Left cardiac atrium (tissue), 4 donors: ENCODE measurements at regions not wholly inside any gene's neighbourhood (a gene's known extent, or its start where the extent isn't known, plus 50 kb on each side); places are given as distances from the start of the nearest gene placed in this dataset.

Source experiments
- ATAC-seq, 2 donors: fragments of 200-7000 bp; cut with Tn5 transposase; one replicate each; pipeline ENCODE4 v1.9.1; 2020; ENCODE audit warnings: mild to moderate bottlenecking in 2 of 2, moderate library complexity in 2 of 2
- DNase-seq: peaks from one replicate; pipeline ENCODE4 v3.0.0-alpha.2; 2020
- intact Hi-C, 2 donors: fragments of 100-400 bp; cut with DNase I; formaldehyde crosslinking; loops; one replicate each; pipeline versions ENCODE4 v1.14.1 to v1.15.1; 2022 to 2023
- donor health status: DM: no; HTN: yes; CAD: no.
- donor health status: DM: no; HTN: yes; CAD: no; lungs with severe emphysema.
- donor health status: DM: yes; HTN: yes; CAD: no.
- donor health status: Dilated cardiomyopathy.

GRCh38 chr9:78472111-78472510, 175.2 kb downstream of the PSAT1 start:
- DNase-seq = no peak
- intact Hi-C loops = no loop called here
- no peak for ATAC-seq

GRCh38 chr9:78479441-78479840, 182.5 kb downstream of the PSAT1 start:
- ATAC-seq = no peak
- no peak for DNase-seq
- intact Hi-C loops = no loop called here

DNA sequence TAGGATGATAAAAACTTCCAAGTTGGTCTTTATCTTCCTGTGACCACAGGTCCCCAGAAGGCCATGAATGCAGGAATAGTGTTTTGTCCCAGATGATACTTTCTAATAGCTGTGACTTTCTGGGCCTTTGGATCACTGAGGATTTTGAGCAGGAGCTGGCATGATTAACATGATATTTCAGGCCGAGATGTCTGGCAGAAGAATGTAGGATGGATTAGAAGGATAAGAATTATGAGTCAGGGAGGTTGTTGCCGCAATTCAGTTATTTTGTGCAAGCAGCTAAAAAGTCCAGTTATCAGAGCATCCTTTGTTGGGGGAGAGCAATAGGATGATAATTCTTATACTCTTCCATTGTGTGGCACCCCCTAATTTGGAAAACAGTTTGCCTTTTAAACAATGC, 189.7 kb downstream of the PSAT1 start:
- intact Hi-C loops = no loop called here
- DNase-seq (no peak), ATAC-seq (no peak)

GRCh38 chr9:78490231-78490630, 193.3 kb downstream of the PSAT1 start:
- intact Hi-C loops = no loop called here
- no peak for DNase-seq
- ATAC-seq = no peak

GRCh38 chr9:78491402-78491801, 194.5 kb downstream of the PSAT1 start:
- ATAC-seq (no peak), DNase-seq (no peak)
- intact Hi-C loops = no loop called here

DNA sequence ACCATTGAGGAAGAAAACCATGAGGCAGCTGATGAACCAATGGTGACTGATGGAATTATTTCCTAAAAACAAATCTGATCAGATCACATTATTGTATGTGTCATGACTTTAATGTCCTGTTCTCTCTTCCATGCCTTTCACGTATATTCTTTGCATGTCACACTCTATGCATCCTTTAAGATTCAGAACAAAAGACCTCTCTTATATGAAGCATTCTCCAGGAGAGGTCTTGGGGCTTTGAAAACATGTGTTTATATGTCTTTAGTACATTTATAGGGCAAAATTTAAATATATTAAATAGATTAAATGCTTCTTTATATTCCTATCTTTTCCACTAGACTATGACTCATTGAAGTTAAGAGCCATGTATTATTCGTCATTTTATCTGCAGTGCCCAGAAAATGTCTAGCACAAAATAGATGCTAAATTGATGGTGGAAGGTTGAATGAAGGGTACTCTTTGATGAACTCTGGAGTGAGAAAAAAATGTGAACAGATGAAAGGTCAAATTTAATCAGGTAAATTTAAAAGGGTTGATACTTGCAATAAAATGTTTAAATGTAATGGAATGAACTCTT, 196.3 kb downstream of the PSAT1 start:
- ATAC-seq = no peak
- no peak for DNase-seq
- intact Hi-C loops = no loop called here

DNA sequence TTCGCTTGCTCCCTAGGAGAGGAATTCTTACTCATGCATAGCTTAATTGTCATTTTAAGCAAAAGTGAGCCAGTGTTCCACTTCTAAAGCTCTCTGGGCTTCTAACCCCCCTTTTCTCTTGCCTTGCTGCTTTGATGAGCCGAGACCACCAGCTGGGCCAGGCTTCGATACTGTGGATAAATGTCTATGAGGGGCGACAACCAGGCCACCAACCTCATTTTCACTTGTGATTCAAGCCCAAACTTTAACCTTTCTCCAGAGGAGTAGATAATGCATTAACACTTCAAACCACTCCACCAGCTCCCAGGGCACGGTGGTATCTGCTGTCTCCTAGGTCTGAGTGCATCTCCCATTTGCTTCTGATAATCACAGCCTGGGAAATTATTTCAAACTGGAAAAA, 205.6 kb downstream of the PSAT1 start:
- intact Hi-C loops = no loop called here
- no peak for ATAC-seq

GRCh38 chr9:78505546-78505945, 208.6 kb downstream of the PSAT1 start:
- DNase-seq (no peak), ATAC-seq (no peak)
- intact Hi-C loops = no loop called here

More for the DNA sequence above, 205.6 kb downstream of the PSAT1 start:
- no peak for DNase-seq

GRCh38 chr9:78507037-78507436, 210.1 kb downstream of the PSAT1 start:
- DNase-seq (no peak), ATAC-seq (no peak)
- intact Hi-C loops = no loop called here

GRCh38 chr9:78510035-78510434, 213.1 kb downstream of the PSAT1 start:
- DNase-seq (no peak), ATAC-seq (no peak)
- intact Hi-C loops = no loop called here

- DNase-seq (no peak), ATAC-seq (no peak)
- intact Hi-C loops = no loop called here
Observed at GRCh38 chr9:78515108-78515507, 218.2 kb downstream of the PSAT1 start.

DNA sequence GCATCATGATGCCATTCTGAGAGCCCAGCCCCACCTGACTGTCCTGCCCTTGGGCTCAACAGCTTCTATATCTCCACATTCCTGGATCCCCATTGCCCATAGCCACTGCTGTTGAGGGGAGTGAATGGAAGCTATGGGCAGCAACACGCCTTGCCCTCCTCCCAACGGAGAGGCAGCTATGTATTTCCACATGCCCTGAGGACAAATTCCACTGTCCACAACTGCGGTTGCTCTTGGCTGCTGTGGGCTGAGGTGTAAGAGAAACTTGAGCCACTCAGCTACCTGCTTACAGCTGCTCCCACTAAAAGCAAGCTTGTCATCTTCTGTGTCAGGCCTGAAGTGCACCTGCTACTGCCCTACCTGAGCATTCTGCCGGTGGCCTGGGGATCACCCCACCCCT, 222.9 kb downstream of the PSAT1 start:
- intact Hi-C loops = no loop called here
- DNase-seq = no peak
- no peak for ATAC-seq

GRCh38 chr9:78521680-78522079, 224.8 kb downstream of the PSAT1 start:
- ATAC-seq = no peak
- intact Hi-C loops = no loop called here
- no peak for DNase-seq

DNA sequence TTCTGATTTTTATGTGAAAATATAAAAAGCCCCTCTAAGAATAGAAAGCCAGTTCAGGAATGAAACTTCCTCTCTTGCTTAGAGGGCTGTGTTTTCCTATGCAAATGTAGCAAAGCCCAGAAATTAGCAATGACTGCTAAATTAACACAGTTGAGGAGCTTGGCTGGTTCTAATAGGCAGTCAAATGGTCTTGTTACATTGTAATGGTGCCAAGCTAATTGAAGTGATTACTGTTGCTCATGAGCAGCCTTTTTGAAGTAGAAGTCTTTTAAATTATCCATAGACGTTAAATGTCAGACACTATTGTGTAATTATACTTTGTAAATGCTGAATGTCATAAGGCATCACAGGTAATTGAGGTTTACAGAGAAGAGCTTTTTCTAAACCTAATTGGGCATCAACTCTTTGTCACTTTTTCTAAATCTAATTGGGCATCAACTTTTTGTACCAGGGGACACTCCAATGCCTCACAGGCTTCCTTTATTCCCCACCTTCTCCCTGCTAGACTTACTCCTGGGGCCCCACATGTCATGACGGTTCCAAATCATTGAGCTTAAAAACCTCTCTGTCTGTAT, 229.1 kb downstream of the PSAT1 start:
- ATAC-seq (no peak), DNase-seq (no peak)
- intact Hi-C loops = no loop called here

- no peak for ATAC-seq
- intact Hi-C loops = no loop called here
- no peak for DNase-seq
Observed at GRCh38 chr9:78533500-78533899, 236.6 kb downstream of the PSAT1 start.

DNA sequence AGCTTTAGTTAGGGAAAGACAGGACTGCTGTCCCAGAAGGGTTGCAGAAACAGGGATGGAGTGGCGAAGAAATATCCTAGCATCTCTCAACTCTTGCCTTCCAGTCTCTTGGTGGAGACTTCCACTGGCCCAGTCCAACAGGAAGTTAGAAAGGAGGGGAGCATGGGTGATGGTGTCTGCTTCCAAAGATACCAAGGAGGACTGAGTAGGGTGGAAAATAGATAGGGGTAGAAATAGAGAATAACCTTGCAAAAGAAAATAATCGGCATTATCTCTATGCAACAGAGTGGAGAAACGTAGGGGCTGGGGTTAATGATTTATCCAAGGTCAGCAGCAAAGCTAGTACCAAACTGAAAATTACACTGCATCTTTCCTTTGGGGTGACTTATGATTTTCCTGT, 242.3 kb downstream of the PSAT1 start:
- intact Hi-C loops = no loop called here
- DNase-seq (no peak), ATAC-seq (no peak)

DNA sequence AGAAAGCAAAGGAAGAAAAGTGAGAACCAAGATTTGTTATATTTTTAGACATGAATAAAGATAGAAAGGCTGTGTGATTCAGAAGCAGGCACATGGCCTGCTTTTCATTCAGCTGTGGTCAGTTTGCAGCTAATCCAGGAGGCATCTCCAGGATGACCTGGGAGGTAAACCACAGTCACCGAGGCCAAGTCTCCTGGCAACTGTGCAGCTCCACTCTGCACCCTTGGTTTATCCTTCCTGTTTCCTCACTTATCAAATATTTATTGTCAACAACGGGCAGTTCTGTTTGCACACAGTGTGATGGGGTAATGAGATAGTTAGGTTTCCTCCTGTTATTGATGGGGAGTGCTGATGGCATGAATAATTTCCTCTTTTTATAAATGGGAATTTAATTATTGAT, 243.0 kb downstream of the PSAT1 start:
- ATAC-seq (no peak), DNase-seq (no peak)
- intact Hi-C loops = no loop called here

- no peak for ATAC-seq
- DNase-seq = no peak
- intact Hi-C loops = no loop called here
Observed at GRCh38 chr9:78541868-78542443, 245.0 kb downstream of the PSAT1 start.

GRCh38 chr9:78542491-78543181, 245.7 kb downstream of the PSAT1 start:
- DNase-seq (no peak), ATAC-seq (no peak)
- intact Hi-C loops = no loop called here

DNA sequence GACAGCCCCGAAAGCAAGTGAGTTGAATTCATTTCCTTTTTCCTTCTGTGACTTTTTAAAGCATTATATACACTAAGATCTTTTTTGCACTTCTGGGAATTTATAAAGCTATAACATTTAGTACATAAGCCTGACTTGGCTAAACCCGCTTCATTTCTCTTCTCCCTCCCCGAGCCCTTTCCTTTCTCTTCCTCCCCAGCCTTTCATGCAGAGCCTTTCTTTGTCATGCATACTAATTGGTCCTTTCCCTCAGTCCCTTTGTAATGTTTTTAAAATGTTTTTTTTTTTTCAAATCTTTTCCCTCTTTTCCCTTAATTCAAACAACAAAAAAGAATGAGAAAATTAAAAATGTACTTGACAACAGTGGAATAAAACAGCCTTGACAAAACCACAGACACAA, 246.4 kb downstream of the PSAT1 start:
- intact Hi-C loops = no loop called here
- DNase-seq (no peak), ATAC-seq (no peak)

GRCh38 chr9:78544230-78544629, 247.3 kb downstream of the PSAT1 start:
- ATAC-seq (no peak), DNase-seq (no peak)
- intact Hi-C loops = no loop called here
